ENCODE measurements at regions not wholly inside any gene's neighbourhood (a gene's known extent, or its start where the extent isn't known, plus 50 kb on each side); places are given as distances from the start of the nearest gene placed in this dataset.

GRCh38 chr13:63403733-63404132 lies 1988.1 kb upstream of the PCDH20 start:
- H3K4me2 ChIP-seq (ENCODE audit: control insufficient read depth, insufficient read depth) = no peak overlapping the region
- no peak overlapping the region for H3K27ac ChIP-seq (ENCODE audit: control insufficient read depth, insufficient read depth)
- no peak overlapping the region for H2AFZ ChIP-seq (ENCODE audit: control insufficient read depth, low read depth, low read length)
- H3K79me2 ChIP-seq (ENCODE audit: control insufficient read depth, insufficient read depth, low read length) = no peaks in the 10 kb centered on the region
- intact Hi-C loops (cut with micrococcal nuclease; ENCODE audit: unreplicated experiment) = no loop called here
- no peaks in the 10 kb centered on the region for H3K27me3 ChIP-seq (replicated peaks in 1 of 2; ENCODE audit: control insufficient read depth in 2 of 2, insufficient read depth in 2 of 2, low read length in 1 of 2)
- no peaks in the 10 kb centered on the region for H3K36me3 ChIP-seq (ENCODE audit: control insufficient read depth in 2 of 2, insufficient read depth in 2 of 2, low read length in 1 of 2)
- ChIA-PET CTCF (no interaction called here), RAD21 (ENCODE audit: unreplicated experiment) (no interaction called here), SMC1A (ENCODE audit: uncharacterized antibody, unreplicated experiment) (no interaction called here), POLR2A (no interaction called here)
- no peaks in the 10 kb centered on the region for H3K4me1 ChIP-seq (ENCODE audit: control insufficient read depth, insufficient read depth, low read length)
- H3K9ac ChIP-seq (ENCODE audit: control insufficient read depth, insufficient read depth, low read length) = no peak overlapping the region
- no peak for ATAC-seq
- TF ChIP-seq YBX1 (IDR thresholded peaks at IDR 0.05) = no peak
- no peak for TF ChIP-seq IRF3 (IDR thresholded peaks at IDR 0.05)
- no peak for TF ChIP-seq ZNF217 (IDR thresholded peaks at IDR 0.05)
- no peak for TF ChIP-seq STAT1 (conservative IDR thresholded peaks at IDR 0.05)
- TF ChIP-seq RB1 (IDR thresholded peaks at IDR 0.05; ENCODE audit: borderline replicate concordance) = no peak
- no peak for TF ChIP-seq ATF3 (IDR thresholded peaks at IDR 0.05; ENCODE audit: borderline replicate concordance, extremely low read depth, low read depth, low read length)
- no peak for TF ChIP-seq TARDBP (IDR thresholded peaks at IDR 0.05; ENCODE audit: borderline replicate concordance)
- TF ChIP-seq ZNF274 (IDR thresholded peaks at IDR 0.05; ENCODE audit: insufficient read depth, insufficient read length) = no peak
- no peak for TF ChIP-seq NBN (IDR thresholded peaks at IDR 0.05)
- no peak for TF ChIP-seq HDAC2 (IDR thresholded peaks at IDR 0.05)
- TF ChIP-seq FOXK2 (IDR thresholded peaks at IDR 0.05) = no peak
- TF ChIP-seq CREB1 (IDR thresholded peaks at IDR 0.05; ENCODE audit: low read depth) = no peak
- no peak for TF ChIP-seq REST (IDR thresholded peaks at IDR 0.05; ENCODE audit: low read depth, low read length)
- TF ChIP-seq TCF7 (IDR thresholded peaks at IDR 0.05; ENCODE audit: borderline replicate concordance) = no peak
- no peak for TF ChIP-seq CHD4 (IDR thresholded peaks at IDR 0.05)
- TF ChIP-seq NR2C1 (IDR thresholded peaks at IDR 0.05) = no peak
- TF ChIP-seq ZNF687 (IDR thresholded peaks at IDR 0.05) = no peak
- no peak for TF ChIP-seq CBX3 (IDR thresholded peaks at IDR 0.05; ENCODE audit: borderline replicate concordance, low read depth)
- no peak for TF ChIP-seq TAF1 (IDR thresholded peaks at IDR 0.05; ENCODE audit: borderline replicate concordance, low read depth, low read length)
- DNase-seq (ENCODE audit: low read depth, low spot score) = no peak
- no peaks in the 10 kb centered on the region for H4K20me1 ChIP-seq (ENCODE audit: control insufficient read depth, insufficient read depth)
- in situ Hi-C loops (cut with MboI) = no loop called here
- FAIRE-seq = no peak
- no TSS peak for BruUV-seq (replicated peaks)
- H3K4me3 ChIP-seq = no peak overlapping the region
- no peaks in the 10 kb centered on the region for H3K9me3 ChIP-seq (replicated peaks; ENCODE audit: control insufficient read depth, insufficient read depth, low read length)
